NCI-H2107 (cell line): ENCODE measurements at regions not wholly inside any gene's neighbourhood (a gene's known extent, or its start where the extent isn't known, plus 50 kb on each side); places are given as distances from the start of the nearest gene placed in this dataset.

Experiments
- DNase-seq: peaks from one replicate; lab custom pipeline; 2025; lab: John Stamatoyannopoulos, UW

- DNase-seq: no peak
Observed at GRCh38 chr1:229964281-229964680, 102.8 kb upstream of the GALNT2 start.

DNA sequence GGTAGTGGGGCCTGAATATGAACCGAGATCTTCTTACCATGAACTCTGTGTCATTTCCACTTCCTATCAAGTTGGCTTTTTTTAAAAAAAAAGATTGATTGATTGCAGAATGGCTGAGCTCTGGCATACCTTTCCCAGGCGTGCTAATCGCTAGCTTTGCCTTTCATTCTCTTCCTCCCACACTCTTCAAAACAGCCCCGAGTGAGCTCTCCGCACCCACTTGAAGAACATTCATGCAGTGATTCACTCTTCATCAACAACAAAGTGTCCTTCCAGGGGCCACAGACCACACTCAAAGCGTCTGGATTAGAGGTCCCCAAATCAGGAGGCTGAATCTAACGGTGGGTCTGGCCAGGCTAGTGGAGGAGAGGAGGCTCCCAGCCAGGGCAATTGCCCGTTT, 96.3 kb upstream of the GALNT2 start:
- DNase-seq: no peak

DNA sequence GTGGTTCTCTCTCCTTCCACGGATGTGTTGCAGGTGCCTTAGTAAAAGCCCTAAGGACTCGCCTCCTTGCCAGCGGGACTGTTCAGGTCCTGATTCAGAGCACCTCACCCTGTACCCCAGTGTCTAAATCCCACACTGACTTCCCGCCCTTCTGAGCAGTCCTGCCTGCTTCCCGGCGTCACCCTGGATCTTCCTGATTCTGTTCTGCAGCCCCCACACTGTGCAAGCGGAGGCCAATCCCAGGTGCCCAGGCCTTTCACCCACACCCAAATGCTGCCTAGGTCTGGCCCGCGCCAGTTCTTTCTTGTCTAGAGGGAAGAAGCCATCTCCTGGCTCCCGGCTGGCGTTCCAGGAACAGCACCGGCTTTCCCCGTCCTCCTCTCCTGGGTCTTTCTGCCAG, 95.9 kb upstream of the GALNT2 start:
- DNase-seq: no peak

- no peak for DNase-seq
Observed at GRCh38 chr1:229972600-229973296, 94.3 kb upstream of the GALNT2 start.

GRCh38 chr1:229973297-229973612, 93.8 kb upstream of the GALNT2 start:
- DNase-seq: no peak

- no peak for DNase-seq
Observed at GRCh38 chr1:229975047-229975446, 92.0 kb upstream of the GALNT2 start.

DNA sequence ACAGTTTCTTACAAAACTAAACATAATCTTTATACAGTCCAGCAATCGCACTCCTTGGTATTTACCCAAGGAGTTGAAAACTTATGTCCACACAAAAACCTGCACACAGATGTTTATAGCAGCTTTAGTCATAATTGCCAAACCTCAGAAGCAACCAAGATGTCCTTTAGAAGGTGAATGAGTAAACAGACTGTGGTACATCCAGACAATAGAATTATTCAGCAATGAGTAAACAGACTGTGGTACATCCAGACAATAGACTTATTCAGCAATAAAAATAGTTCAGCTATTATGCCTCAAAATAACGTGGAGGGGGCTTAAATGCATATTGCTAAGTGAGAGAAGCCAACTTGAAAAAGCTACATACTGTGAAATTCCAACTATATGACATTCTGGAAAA, 87.0 kb upstream of the GALNT2 start:
- DNase-seq: no peak

GRCh38 chr1:229981736-229982135, 85.3 kb upstream of the GALNT2 start:
- DNase-seq: no peak

GRCh38 chr1:229984310-229984991, 82.6 kb upstream of the GALNT2 start:
- no peak for DNase-seq

- no peak for DNase-seq
Observed at GRCh38 chr1:229984992-229985612, 81.9 kb upstream of the GALNT2 start.

- DNase-seq: no peak
Observed at GRCh38 chr1:229985613-229986010, 81.4 kb upstream of the GALNT2 start.

GRCh38 chr1:229986737-229987337, 80.2 kb upstream of the GALNT2 start:
- DNase-seq: no peak

GRCh38 chr1:229987953-229988352, 79.1 kb upstream of the GALNT2 start:
- DNase-seq: no peak

DNA sequence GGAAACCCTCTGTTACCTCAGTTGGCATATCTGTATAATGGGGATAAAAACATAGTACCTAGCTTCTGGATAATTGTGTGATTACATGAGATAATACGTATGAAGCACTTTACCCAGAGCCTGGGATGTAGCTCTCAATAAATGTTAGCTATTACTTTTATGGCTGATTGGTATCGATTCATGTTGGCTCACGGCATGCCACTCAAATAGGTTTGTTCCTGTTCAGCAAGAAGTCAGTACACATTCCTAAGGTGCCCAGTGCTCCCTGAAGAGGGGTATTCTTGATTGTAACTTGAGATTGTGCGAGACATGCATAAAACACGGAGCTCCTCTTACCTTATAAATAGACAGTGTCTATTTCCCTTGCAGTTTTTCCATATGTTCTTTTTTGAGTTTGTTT, 78.5 kb upstream of the GALNT2 start:
- no peak for DNase-seq

DNA sequence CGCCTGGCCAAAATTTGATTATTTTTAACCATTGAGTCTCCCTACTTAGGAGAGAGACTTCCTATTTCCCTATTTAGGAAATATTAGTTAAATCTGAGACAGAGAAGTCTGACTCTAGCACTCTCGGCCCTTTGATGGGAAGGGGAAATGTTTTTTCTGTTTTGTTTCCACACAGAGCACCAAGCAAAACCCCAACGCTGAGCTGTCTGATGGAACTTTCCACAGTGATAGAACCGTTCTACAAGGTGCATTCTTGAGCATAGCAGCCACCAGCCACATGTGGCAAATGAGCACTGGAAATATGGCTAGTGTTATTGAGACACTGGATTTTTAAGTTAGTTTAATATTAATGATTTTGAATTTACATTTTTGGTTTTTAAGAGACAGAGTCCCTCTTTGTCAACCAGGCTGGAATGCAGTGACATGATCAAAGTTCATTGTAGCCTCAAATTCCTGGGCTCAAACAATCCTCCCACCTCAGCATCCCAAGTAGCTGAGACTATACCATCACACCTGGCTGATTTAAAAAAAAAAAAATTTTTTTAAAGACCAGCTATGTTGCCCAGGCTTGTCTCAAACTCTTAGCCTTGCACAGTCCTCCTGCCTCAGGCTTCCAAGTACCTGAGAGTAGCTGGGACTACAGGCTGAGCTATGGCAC, 77.3 kb upstream of the GALNT2 start:
- no peak for DNase-seq

DNA sequence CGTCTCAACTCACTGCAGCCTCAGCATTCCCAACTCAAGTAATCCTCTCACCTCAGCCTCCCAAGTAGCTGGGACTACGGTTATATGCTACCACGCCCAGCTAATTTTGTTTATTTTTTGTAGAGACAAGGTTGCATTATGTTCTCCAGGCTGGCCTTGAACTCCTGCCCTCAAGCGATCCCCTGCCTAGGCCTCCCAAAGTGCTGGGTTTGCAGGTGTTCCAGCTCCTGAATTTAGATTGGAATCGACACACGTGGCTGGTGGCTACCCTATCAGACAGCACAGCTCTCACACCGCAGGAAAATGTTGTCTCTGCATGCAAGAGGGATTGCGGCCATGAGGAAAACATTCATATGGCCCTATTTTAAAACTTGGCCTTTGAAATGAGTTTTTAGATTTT, 76.7 kb upstream of the GALNT2 start:
- DNase-seq: no peak

- no peak for DNase-seq
Observed at GRCh38 chr1:229991104-229991513, 75.9 kb upstream of the GALNT2 start.

DNA sequence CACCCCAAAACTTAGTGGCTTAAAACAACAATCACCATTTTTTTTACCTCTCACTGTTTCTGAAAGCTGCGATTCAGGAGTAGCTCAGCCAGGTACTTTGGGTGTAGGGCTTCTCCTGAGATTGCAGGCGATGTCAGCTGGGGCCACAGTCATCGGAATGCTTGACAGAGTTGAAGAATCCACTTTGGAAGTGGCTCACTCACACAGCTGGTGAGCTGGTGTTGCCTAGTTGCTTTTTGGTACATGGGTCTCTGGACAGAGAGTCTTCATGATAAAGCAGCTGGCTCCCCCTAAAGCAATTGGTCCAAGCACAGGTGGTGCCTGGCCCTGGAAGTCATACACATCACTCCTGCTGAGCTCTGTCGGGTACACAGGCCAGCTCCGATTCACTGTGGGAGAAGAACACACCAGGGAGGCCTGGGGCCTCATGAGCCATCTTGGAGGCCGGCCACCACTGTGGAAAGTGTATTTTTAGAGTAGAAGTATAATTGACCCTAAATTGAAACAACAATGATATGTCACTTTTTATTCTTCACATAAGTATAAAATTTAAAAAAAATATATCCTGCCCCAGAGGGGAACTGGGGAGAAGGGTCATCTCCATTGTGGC, 75.2 kb upstream of the GALNT2 start:
- DNase-seq: no peak

- DNase-seq: no peak
Observed at GRCh38 chr1:229993060-229993459, 74.0 kb upstream of the GALNT2 start.

DNA sequence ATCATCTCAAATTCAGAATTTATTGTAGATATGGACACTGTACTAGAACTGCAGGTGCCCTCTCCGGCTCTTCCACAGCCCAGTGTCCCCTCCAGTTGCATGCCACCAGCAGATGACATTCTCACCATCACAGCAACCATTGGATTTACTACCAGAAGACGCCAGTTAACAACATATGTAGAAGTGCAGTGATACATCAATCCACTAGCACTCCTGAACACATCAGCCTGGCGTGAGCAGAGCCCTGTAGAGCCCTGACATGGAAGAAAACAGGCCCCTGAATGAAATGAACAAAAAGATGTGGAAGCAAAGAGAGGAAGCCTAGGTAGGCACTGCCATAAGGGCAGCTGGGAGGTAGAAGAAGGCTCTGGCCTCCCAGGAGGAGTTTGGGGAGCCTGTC, 73.1 kb upstream of the GALNT2 start:
- DNase-seq: no peak

- DNase-seq: no peak
Observed at GRCh38 chr1:229999004-229999670, 67.9 kb upstream of the GALNT2 start.
